HG03342 (cell line): ENCODE measurements at regions not wholly inside any gene's neighbourhood (a gene's known extent, or its start where the extent isn't known, plus 50 kb on each side); places are given as distances from the start of the nearest gene placed in this dataset.

Experiments used
- ATAC-seq: cut with Tn5 transposase; IDR thresholded peaks from one replicate; pipeline ENCODE4 v1.9.1; 2021; ENCODE audit warnings: mild to moderate bottlenecking, moderate library complexity; ENCODE audit not compliant: unreplicated experiment

DNA sequence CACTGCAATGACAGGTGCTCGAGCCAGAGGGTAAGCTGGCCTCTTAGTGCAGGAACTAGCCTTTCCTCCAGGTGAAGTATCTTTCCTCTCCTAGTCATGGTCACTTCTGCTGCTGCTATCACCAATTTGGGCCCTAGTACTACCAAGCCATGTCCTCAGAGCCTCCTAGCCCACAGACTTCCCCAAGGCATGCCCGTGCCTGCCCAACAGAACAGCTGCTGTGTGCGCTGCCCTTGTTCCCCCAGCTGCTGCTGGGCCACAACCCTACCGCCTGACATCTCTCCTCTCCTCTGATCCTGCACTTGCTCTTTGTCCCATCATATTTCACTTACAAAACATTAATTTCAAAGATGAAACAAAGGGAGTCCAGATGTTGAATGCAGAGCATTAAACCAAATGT is 168.5 kb upstream of the FREM2 start:
- no peak for ATAC-seq

DNA sequence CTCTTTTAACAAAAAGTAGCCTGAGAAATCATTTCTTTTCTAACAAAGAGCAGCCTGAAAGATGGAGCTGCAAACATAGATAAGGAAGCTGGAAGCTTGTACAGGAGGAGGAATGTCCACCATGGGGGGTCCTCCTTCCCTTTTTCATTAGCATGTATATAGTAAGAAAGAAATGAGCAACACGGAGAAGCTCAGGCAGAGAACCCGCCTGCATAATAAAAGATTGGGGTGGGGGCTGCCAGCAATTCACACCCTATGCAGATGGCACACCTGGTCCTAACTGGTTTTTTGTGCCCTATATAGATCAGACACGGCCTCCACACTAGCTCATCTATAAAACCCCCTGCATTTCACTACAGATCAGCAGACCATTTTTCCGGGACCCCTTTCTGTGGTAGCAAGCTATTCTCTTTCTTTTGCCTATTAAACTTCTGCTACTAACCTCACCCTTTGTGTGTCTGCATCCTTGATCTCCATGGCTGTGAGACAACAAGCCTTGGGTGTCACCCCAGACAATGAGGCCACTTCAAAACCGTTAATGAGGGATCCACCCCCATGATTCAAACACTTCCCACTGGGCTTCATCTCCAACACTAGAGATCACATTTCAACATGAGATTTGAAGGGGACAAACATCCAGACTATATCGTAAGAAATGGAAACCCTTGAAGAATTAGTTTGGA is 167.5 kb upstream of the FREM2 start:
- ATAC-seq: no peak

DNA sequence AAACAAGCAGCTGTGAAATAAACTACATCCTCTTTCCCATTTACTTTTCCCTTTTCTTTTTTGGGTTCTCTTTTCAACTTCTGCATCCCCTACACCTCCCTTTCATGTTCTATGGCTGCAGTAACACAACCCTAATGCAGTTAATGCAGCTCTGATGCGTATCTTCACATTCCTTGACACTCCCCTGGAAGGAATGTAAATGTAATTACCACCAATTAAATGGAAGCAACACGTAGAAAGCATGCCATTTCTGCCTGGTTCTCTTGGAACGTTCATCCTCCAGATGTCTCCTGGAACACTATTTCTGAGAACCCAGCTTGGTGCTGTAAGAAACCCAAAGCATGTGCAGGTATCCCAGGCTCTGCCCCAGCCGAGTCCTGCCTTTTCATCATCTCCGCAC is 166.8 kb upstream of the FREM2 start:
- ATAC-seq: no peak

DNA sequence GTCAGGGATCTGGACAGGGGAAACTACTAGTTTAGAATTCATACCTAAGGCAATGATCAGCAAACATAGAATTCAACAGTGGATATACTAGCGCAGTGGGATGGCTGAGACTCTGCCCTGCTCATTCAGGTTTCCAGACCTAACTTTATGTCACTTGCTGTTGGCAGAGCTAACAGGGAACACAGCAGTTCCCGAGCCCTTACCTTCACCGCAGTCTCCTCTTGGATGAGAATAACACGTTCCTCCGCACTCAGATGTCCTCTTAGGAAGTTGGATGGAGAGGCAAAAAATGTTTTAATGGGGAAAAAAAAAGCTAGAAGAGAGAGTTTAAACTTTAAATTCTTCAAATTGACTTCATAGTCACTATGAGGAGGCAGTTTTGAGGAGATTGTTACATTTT is 159.7 kb upstream of the FREM2 start:
- ATAC-seq: no peak

DNA sequence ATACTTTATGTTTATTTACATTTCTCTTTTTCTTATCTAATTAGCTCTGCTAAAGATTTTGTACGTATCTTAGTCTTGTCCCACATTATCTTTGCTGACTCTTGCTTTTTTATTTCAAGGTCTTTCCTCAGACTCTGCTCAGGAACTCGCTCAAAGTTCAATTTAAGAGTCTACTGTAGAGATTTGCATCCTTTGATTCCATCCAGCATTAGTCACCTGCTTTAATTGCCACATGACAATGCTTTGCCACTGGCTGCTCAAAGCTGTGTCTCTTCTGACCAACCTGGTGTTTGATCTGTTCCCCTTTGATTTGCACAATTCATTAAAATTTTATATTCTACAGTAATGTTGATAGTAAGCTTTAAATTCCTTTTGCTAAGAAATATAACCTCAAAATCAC is 157.9 kb upstream of the FREM2 start:
- no peak for ATAC-seq

DNA sequence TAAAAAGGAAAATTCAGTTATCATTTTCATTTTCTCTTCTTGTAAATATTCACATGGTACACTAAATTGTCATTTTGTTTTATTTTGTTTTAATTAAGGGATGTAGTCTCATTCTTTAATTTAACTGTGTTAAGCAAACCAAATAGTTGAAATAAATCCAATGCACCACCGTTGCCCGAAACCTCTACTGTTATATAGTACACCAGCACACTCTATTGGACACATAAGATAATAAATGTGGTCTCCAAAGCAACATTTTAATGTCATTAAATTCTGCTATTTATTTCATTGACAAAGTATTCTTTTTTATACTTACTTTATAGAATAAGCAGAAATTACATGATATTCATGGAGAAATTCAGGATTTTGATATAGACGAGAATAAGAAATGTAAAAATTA is 156.4 kb upstream of the FREM2 start:
- no peak for ATAC-seq

DNA sequence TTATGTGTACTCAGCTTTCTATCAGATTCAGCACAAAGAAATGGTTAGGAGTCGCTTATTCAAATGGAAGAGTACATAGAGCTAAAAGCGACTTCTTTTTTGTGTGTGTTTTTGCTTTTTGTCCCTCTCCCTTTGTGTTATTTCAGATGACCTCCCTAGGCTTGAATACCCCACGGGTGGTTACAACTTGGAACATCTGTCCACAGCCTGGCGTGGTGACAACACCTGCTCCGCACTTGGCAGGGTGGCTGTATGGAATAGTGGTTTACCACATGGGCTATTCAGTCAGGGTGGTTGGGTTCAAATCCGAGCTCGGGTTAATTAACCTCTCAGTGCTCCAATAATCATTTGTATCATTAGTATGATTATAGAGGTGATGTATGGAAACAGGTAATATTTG is 151.6 kb upstream of the FREM2 start:
- ATAC-seq: no peak

DNA sequence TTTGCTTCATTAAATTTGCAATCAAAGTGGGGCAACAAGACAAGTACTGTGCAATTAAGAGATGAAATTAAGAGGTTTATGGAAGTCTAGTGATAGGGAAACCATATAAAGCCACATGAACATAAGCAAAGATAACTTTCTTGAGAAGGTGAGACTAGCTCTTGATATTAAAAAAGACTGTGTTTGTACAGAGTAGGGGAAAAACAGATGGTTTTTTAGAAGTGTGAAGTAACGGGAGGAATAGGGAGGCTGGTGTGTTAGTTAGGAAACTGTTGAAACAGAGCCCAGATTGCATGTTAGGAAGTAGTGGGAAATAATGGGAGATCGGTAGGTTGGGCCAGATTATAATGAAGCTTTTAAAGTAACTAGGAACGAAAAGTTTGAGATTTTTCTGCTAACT is 149.8 kb upstream of the FREM2 start:
- ATAC-seq: no peak

DNA sequence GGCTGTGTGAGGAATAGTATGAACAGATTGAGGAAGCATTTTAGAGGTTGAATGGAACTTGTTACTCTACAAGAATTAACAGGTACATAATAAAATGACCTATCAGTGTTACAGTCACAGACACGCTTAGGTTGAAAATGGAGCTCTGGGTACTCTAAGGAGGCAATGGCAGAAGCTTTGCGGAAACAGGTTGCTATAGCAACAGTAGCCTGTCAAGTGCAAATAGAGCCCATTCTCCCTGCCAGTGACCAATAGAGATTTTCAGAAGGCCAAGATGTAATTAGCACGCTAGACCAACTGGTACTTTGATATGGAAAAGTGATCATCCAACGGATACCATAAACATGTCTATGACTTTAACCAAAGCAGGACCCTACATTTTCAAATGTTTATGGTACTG is 148.5 kb upstream of the FREM2 start:
- ATAC-seq: no peak

DNA sequence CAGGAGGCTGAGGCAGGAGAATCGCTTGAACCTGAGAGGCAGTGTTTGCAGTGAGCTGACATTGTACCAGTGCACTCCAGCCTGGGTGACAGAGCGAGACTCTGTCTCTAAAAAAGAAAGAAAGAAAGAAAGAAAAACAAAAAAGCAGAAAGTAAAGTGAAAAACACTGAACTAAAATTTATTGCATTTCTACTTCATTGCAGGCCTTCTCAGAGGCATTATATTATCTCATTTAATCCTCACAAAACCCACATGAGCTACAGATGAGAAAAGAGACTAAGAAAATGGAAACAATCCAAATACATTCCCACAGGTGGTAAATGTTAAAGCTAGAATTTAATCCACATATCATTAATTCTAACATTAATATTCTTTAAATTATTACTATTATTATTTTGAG is 147.2 kb upstream of the FREM2 start:
- no peak for ATAC-seq

DNA sequence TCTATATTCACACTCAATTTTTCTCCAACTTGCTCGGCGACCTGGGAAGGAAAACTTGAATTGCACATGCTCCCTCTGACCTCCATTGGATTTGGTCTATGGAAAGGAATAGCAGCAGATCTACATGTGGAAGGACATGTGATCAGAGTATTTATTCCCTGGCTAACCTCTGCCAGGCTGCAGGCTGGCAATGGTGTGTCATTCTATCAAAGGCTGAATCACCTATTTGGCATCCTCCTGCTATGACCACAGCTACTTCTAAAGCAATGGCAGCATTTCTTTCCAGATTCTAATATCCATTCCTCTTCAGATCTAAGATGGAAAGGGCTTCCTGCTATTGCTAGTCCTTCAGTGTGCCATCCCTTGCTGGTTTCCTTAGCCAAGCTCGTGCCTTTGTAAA is 144.3 kb upstream of the FREM2 start:
- ATAC-seq: no peak

DNA sequence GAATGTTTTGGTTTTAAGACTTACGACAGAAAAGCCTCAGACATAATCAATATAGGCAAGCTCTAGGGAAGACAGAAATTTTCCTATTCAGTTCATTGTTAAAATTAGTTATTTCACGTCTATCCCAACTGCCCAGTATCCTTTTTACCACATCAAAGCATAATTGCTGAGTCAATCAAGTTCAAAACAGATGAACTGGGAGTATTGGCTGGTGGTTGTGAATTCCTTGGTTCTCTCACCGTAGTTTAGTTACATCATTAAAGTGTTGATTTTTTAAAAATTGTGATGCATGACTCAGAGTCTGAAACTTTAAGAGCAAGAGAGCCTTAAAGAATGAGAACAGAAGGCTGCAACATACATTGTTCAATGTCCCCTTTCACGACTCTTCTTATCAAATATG is 143.3 kb upstream of the FREM2 start:
- no peak for ATAC-seq

DNA sequence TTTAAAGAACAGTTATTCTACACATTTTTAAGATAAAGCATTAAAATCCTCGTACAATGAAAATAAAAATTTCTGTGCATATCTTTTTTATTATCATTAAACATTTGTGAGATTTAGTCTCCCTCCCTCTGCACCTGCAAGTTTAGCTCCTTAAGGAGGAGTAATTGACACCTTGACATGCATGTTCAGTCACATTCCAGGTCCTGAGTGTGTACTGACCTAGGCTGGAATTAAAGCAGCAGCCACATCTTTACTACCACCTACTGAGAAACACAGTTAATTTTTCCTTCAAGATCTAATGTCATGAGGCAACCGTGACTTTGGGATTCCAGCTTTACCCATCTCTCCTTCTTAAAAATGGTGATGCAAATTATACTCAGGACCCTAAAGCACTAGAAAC is 123.1 kb upstream of the FREM2 start:
- no peak for ATAC-seq

DNA sequence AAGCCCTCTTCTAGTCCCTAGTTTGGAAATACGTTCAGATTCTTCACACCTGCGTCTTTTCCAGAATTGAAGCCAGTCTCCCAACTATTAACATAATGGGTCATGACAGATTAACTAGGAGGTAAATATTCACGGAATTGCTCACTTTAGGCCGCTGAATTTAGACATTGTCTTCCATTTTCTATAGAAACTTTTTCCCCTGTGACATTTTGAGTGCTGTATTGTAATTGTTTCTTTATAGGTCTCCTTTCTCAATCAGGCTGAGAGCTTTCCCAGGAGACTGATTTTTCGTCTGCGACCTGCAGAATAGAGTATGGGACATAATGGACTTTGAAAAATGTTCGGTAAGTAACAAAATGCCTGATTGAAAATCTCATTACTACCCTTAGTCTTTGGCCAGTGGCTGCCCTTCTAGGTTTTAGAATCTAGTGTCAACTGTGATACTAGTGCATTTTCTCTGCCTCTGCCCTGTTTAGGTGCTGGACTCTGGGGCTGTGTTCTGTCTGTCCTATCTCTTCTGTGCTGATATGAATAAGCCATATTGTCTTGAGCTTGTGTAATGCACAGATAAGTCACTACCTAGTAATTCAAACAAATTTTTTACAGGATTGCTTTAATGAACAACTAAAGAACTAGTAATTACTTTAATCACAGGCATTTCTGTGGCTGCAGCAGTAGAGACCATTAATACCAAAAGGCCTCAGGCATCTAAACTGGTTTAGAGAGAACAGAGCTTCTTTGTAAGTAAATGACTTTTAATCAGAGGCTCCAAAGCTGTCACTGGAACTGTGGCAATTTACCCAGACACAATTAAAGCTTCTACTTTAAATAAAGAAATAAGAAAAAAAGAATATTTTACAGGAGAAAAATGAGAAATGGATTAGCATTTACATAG is 122.4 kb upstream of the FREM2 start:
- ATAC-seq: no peak

DNA sequence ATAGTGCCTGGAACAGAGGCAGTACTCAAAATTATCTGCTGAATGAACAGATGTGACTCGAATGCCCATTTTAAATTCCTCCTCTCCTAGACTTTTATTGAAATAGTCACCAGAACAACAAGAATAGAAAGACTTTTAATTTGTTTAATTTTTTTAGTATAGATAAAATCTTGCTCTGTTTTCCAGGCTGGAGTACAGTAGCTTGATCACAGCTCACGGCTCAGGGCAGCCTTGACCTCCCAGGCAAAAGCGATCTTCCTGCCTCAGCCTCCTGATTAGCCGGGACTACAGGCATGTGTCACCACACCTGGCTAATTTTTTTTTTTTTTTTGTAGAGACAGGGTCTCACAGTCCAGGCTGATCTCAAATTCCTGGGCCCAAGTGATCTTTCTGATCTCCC is 120.9 kb upstream of the FREM2 start:
- no peak for ATAC-seq

DNA sequence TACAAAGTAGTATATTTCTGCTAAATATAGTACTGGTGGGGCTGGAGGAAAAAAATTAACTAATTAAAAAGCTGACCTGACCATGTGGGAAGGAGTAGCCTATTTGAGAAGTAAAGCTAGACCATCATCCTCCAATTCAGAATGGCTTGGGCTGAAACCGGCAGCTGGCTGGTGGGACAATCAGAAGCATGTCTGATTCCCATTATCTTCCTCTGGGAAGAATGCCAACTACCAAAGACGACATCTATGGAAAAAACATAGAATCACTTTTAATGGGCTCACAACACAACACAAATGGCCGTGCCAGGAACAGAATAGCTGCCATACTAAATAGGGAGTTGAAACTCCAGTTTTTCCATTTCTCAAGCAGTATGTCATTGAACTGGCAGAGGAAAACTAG is 120.4 kb upstream of the FREM2 start:
- no peak for ATAC-seq

DNA sequence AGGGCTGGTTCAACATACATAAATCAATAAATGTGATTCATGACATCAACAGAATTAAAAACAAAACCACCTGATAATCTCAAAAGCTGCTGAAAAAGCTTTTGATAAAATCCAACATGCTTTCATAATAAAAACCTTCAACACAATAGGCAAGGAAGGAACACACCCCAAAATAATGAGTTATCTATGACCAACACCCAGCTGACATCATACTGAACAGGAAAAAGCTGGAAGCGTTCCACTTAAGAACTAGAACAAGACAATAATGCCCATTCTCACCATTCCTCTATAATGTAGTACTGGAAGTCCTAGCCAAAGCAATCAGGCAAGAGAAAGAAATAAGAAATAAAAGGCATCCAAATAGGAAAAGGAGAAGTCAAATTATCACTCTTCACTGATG is 116.2 kb upstream of the FREM2 start:
- ATAC-seq: no peak

DNA sequence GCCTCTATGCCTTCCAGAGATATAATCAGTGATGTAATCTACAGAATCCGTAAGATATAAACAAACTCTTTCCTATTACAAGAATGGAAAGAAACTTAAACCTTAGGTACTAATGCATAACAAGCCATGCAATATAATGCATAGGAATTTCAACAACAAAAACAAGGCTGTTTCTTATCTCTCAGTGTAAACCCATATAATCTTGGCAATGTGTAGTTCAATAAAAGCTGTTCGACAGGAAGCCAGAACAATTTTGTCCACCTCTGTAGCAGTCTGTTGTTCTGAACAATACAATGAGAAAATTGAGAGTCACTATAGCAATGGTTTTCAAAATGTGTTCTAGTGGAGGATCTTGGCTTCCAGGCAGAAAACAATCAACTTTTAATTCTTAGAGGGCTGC is 111.5 kb upstream of the FREM2 start:
- ATAC-seq: no peak

DNA sequence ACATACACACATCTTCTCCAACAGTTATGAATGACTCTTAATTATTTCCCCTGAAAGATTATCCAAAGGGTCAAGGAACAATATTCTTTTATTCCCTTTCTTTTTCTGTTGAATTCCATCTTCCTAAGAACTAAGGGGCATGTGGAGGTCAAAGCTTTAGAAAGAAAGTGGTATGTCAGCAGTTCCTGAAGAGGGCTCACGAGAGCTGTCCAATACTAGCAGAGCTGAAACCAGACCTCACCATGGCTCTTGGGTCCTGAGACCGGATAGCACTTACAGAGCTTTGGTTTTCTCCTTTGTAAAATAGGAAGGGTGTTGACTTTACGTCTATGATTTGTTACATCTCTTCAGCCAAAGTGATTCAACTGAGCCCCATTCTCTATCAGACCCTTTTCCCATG is 109.8 kb upstream of the FREM2 start:
- no peak for ATAC-seq

DNA sequence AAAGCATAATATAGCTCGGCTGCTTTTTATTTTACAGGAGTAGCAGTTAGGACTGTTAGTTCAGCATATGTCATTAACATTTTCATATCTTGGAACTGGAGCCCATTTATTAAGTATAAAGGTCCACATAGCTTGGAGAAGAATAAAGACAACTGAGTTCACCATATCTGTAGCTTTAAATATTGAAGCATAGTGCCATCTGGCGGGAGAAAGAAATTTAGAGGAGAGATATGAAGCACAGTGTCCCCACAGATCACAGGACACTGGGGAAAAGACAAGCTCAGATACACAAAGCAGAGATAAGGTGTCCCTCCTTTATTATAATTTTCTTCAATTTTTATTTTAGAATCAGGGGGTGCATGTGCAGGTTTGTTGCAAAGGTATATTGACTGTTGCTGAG is 104.7 kb upstream of the FREM2 start:
- peak; percentile 77 for ATAC-seq

DNA sequence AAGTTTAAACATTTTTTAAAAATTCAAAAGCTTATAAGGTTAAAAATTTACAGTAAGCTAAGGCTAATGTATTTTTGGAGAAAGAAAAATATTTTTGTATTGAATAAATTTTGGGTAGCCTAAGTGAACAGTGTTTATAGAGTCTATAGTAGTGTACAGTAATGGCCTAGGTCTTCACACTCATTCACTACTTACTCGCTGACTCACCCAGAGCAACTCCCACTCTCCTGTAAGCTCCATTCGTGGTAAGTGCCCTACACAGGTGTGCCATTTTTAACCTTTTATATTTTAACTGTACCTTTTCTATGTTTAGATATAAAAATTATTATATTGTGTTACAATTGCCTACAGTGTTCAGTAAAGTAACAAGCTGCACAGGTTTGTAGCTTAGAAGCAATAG is 96.6 kb upstream of the FREM2 start:
- no peak for ATAC-seq

DNA sequence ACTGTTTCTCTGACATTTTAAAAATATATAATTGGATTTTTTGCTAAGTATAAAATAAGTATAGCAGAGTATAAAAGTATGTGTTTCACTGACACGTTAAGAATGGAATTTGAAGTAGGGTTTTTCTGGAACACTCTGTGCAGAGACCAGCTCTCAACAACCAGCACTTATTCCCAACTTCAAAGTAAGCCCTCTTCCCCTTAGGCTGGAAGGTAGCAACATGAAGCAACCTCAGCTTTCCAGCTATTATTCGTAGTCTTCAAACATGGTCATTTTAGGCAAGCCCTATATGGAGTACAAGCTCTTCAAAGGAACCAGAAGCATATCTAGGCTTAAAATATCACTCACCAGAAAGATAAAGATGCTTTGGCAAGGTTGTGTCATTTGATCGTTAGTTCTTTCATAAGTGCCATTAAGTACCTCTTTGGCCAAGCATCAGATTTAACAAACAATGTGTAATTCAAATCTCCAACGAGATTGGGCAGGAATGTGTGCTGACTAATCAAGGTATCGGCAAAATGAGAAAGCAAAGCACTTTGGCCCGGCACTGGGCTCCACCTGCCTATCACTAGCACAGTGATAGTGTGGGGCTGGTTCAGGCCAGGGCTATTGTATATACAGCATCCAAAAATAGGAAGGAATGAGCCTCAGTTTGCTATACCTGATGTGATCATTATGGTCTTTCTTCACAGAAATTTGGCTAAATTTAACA is 95.9 kb upstream of the FREM2 start:
- ATAC-seq: no peak
